HL-60 (cell line): ENCODE measurements at regions not wholly inside any gene's neighbourhood (a gene's known extent, or its start where the extent isn't known, plus 50 kb on each side); places are given as distances from the start of the nearest gene placed in this dataset.

ENCODE experiments used
- DNase-seq, 2 experiments: peaks; one replicate each; pipeline ENCODE4 v3.0.0-alpha.2; 2010 to 2020; ENCODE audit warnings: low read depth in 1 of 2, low spot score in 1 of 2
- H3K27ac ChIP-seq: fragments of 250-450 bp; sonication (Bioruptor Pico); replicated peaks from 2 replicates; pipeline ENCODE4 v1.5.1; 2020; ENCODE audit warnings: mild to moderate bottlenecking, moderate library complexity
- H3K27me3 ChIP-seq: fragments of 250-450 bp; sonication (Bioruptor Pico); 2 replicates; pipeline ENCODE4 v1.5.1; 2021; ENCODE audit warnings: mild to moderate bottlenecking, moderate library complexity; ENCODE audit not compliant: insufficient read depth, poor library complexity, severe bottlenecking
- H3K4me3 ChIP-seq: replicated peaks from 2 replicates; pipeline ENCODE4 v1.5.1; 2011; ENCODE audit warnings: mild to moderate bottlenecking, control low read depth, low read length; ENCODE audit not compliant: insufficient read depth
- CTCF ChIP-seq: IDR thresholded peaks from one replicate; pipeline ENCODE4 v1.5.1; 2011; ENCODE audit warnings: low read length, control low read depth, inconsistent platforms; ENCODE audit not compliant: insufficient read depth
- GABPA ChIP-seq: IDR thresholded peaks from 2 replicates; pipeline ENCODE4 v1.6.1; 2012; ENCODE audit warnings: low read depth
- POLR2AphosphoS5 ChIP-seq: IDR thresholded peaks from 2 replicates; pipeline ENCODE4 v1.6.1; 2012; ENCODE audit warnings: low read depth
- REST ChIP-seq: IDR thresholded peaks from 2 replicates; pipeline ENCODE4 v1.6.1; 2012; ENCODE audit warnings: low read depth; ENCODE audit not compliant: insufficient replicate concordance
- SPI1 ChIP-seq: IDR thresholded peaks from 2 replicates; pipeline ENCODE4 v1.6.1; 2012; ENCODE audit warnings: low read depth, mild to moderate bottlenecking, borderline replicate concordance

GRCh38 chr20:51980277-51980676, 178.0 kb upstream of the SALL4 start:
- Histone ChIP-seq H3K4me3 (no peak overlapping the region), H3K27ac (no peak overlapping the region), H3K27me3 (no peaks in the 10 kb centered on the region)
- no peak for DNase-seq
- TF ChIP-seq CTCF: no peak
- no peak for TF ChIP-seq POLR2AphosphoS5
- TF ChIP-seq GABPA: no peak

- no peak for TF ChIP-seq CTCF
- TF ChIP-seq SPI1: no peak
- TF ChIP-seq REST: no peak
- TF ChIP-seq GABPA: no peak
- no peak for TF ChIP-seq POLR2AphosphoS5
- H3K4me3 ChIP-seq: no peak overlapping the region
- DNase-seq: no peak
- H3K27ac ChIP-seq: no peak overlapping the region
- no peaks in the 10 kb centered on the region for H3K27me3 ChIP-seq
Measured at GRCh38 chr20:51979226-51979625, 176.9 kb upstream of the SALL4 start.

GRCh38 chr20:51978070-51978501, 175.8 kb upstream of the SALL4 start:
- Histone ChIP-seq H3K4me3 (no peak overlapping the region), H3K27me3 (no peaks in the 10 kb centered on the region), H3K27ac (no peak overlapping the region)
- DNase-seq: no peak
- TF ChIP-seq REST (no peak), SPI1 (no peak), GABPA (no peak), CTCF (no peak), POLR2AphosphoS5 (no peak)

- H3K4me3 ChIP-seq: no peak overlapping the region
- DNase-seq: no peak
- TF ChIP-seq POLR2AphosphoS5 (no peak), CTCF (no peak), SPI1 (no peak), REST (no peak), GABPA (no peak)
- no peak overlapping the region for H3K27ac ChIP-seq
- H3K27me3 ChIP-seq: no peaks in the 10 kb centered on the region
Measured at GRCh38 chr20:51972056-51972455, 169.7 kb upstream of the SALL4 start.
